AG09309 (cell line): ENCODE measurements at regions not wholly inside any gene's neighbourhood (a gene's known extent, or its start where the extent isn't known, plus 50 kb on each side); places are given as distances from the start of the nearest gene placed in this dataset.

Experiments used
- DNase-seq: peaks from one replicate; pipeline ENCODE4 v3.0.0-alpha.2; 2010; ENCODE audit warnings: low read depth
- H3K4me3 ChIP-seq: 2 replicates; pipeline ENCODE4 v1.5.1; 2011; ENCODE audit warnings: mild to moderate bottlenecking, low read depth, low read length, moderate library complexity; ENCODE audit not compliant: control insufficient read depth
- CTCF ChIP-seq: IDR thresholded peaks from 2 replicates; pipeline ENCODE4 v1.5.1; 2011; ENCODE audit warnings: mild to moderate bottlenecking, low read depth, low read length, inconsistent platforms; ENCODE audit not compliant: insufficient read depth, control insufficient read depth; ENCODE audit errors: missing control alignments

DNA sequence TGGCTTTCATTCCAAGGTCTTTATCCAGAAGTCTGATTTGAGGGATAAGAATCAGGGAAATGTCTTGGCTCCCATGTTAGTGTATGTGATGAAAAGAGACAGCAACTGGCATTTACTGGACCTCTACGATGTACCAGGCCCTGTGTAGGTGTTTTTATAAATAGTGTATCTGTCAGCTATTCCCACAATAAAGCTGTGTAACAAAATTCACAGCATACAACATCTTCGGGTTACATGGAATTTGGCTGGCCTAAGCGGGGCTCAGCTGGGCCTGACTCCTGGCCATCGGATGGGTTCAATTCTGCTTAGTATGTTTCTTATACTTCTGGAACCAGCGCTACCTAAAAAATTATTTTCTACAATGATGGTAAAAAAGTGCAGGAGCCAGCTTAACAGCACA, 128.2 kb downstream of the SNX5 start:
- TF ChIP-seq CTCF = no peak
- no peak for DNase-seq
- H3K4me3 ChIP-seq = no peak overlapping the region

DNA sequence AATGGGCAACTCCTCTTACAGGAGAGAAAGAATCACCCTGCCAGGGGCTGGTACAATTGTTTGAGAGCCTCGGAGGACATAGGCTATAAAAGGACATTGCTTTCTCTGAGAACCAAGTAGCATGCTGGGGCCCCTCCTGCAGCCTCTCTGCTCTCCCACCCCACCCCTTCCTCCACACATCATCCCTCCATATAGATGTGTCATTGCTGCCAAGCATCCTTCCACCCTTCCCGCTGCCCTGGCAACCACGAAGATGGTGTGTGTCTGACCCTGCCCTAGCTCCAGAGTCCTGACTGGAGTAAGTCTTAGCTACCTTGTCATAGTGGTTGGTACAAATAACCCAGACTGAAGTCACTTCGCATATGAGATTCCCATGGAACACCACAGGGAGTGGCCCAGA, 129.7 kb downstream of the SNX5 start:
- no peak for DNase-seq
- no peak overlapping the region for H3K4me3 ChIP-seq
- no peak for TF ChIP-seq CTCF

GRCh38 chr20:17837179-17837578, 131.4 kb downstream of the SNX5 start:
- no peak for DNase-seq
- no peak overlapping the region for H3K4me3 ChIP-seq
- no peak for TF ChIP-seq CTCF

DNA sequence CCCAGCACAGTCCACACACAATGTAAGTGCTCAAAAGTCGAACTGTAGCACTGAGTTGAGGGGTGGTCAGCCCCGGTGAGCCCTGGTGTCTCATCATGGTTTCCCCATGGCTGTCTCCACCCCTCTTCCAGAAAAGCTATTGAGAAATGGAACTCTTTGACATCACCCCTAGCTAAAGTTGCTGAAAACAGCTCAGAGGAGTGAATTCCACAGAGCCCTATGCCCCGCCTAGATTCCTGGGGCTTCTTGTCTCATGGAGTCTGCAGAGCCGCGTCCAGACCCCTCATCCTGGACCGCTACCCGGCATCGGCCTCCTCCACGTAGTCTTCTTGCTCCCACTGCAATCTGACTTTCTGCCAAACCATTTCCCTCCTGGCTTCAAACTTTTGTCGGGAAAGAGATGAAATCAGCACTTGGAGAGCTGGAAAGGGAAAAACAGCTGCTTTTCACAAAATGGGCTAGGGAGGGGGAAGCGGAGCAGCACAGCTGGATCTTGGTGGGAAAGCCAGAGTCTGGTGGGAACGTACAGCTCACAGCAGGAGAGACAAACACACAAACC, 132.2 kb downstream of the SNX5 start:
- DNase-seq = peak; percentile 88
- no peak for TF ChIP-seq CTCF
- H3K4me3 ChIP-seq = peak overlapping the region; percentile 7; the same call in 1 of the 2 replicates

GRCh38 chr20:17835934-17836300, 132.7 kb downstream of the SNX5 start:
- no peak for DNase-seq

DNA sequence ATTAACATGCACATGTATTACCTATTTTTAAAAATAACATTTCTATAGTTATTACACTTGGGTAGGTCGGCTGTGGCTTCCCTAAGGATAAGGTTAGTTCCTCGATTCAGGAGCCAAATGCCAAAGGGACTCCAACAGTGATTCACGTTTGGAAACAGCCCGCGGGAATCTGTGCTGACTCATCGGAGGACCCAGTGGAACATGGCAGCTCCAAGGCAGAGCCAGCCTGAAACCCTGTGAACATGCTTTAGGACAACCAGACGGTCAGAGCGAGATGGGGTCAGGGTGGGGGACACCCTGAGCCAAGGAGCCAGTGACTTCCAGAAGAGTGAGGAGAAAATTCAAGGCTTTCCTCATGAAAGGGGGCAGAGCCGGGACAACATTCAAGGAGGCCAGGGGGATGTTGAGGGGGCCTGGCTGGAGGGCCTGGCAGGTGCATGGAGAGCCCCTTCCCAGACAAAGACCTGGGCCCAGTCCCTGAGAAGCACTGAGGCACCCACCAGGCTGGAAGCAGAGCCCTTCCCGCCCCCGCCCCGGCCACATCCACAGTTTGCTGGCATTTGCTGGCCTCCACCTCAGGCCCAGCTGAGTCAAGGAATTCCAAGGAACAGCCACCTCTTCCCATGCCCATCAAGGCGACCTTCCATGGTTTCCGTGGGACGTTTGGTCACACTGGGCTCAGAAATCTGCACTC, 133.2 kb downstream of the SNX5 start:
- no peak for TF ChIP-seq CTCF
- peak; percentile 63 for DNase-seq
- no peak overlapping the region for H3K4me3 ChIP-seq

More at GRCh38 chr20:17835934-17836300, 132.7 kb downstream of the SNX5 start:
- no peak for TF ChIP-seq CTCF
- no peak overlapping the region for H3K4me3 ChIP-seq

DNA sequence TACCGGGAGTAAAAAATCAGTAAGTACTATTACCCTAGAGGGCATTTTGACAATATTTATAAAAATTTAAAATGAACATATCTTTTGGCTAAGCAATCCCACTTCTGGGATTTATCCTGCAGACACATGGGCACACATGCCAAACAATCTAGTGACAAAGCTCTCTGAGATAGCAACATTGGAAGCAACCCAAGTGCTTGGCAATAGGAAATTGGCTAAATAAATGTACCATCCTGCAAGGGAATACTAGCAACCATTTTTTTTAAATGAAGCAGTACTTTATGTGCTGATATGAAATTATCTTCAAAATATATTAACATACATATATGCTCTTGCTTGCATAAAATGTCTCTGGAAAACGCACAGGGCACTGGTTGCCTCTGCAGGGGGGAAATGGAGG, 133.8 kb downstream of the SNX5 start:
- TF ChIP-seq CTCF = no peak
- H3K4me3 ChIP-seq = no peak overlapping the region
- no peak for DNase-seq
